ENCODE measurements at regions not wholly inside any gene's neighbourhood (a gene's known extent, or its start where the extent isn't known, plus 50 kb on each side); places are given as distances from the start of the nearest gene placed in this dataset.

DNA sequence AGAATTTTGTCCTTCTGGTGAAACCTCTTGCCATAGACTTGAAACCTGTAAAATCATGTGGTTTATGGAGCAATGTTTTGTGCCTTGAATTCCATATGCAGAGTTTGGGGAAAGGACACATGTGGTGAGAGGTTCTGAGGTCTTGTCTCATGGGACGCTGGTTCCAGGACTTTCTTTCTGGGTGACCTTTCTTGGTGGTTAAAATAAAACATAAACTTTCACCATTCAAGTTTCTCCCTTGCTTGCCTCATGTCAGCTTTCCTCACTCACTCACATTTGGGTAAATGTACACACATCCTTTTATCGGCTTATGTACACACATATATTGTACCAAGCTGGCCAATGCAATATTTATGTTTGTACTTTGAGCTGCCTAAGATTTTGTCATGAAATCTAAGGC is 144.9 kb upstream of the CELF2 start:
- no peak for DNase-seq

DNA sequence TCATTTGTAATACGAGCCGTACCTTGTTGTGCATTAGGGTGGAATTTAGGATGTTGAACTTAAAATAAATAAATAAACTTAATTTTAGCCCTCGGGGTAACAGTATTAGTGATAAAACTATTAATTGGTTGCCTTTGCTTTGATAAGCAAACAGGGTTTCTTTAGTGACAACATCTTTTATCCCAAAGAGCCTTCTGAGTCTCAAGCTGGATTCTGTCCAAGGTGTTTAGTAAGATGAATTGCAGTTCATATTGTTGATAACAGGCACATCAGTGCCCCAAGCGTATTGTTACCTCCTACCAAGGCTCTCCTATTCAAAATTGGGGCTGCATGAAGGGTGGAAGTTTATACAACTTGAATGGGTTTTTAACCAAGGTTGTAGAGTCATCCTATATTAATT is 144.4 kb upstream of the CELF2 start:
- DNase-seq, result no peak

- DNase-seq, result no peak
These were observed 143.8 kb upstream of the CELF2 start for GRCh38 chr10:10873915-10874314.

GRCh38 chr10:10878963-10879362 is 138.7 kb upstream of the CELF2 start:
- DNase-seq, result no peak

DNA sequence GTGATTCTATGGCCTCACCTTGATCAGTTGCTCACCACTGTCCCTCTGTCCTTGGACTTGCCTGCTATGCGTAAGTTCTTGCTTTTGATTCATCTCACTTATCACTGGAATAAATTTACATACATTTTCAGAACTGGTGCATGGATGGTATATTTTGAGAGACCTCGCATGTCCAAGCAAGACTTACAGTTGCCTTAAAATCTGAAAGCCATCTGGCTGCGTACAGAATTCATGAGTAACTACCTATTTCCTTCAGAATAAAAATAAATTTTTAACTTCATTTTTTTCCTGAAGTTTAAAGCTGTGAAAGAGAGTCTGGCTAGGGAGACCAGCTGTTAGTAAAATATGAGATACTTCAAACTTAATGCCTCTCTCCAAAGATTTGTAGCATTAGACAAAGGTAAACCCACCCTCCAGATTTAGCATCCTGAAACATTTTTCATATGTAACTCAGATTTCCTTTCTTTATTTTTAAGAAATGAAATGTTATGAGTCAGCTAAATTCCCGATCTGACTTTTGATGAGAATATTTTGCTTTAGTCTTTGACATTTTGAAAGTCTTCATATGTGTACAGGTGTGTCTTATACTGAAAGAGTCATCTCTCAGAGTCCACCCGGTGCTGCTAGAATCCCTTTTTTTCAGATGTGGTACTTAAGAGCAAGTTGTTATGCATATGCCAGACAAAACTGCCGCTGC is 136.4 kb upstream of the CELF2 start:
- DNase-seq, result no peak

GRCh38 chr10:10883737-10884136 is 133.9 kb upstream of the CELF2 start:
- DNase-seq, result no peak

DNA sequence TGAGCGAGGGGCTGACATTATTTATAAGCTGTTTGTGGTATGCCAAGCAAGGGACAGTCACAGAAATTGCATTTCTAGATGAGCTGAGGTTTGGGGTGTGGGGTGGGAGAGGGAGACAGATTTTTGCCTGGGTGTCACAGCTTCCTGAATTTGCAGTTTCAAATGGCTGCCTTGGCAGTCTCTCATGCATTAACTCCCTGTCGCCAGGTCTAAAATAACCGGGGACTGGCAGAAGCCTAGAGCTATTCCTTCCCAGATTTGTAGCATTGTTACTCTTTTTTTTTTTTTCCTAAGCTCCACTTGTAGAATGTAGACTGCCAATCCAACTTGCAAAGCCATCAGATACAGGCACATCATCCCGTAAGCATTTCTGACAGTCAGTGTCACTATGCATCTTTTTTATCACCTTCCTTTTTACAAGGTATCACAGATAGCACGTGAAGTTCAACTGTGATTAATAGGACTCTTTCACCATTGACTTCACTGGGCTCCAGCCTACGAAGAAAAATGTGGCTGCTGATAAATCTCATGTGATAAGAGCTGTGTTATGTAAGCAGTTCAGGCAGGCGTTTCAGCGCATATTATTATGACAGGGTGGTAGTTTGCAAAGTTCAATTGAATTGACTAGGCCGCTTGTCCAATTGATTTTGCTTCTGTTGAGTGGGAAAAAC is 130.7 kb upstream of the CELF2 start:
- no peak for DNase-seq

- no peak for DNase-seq
These were observed 126.3 kb upstream of the CELF2 start for GRCh38 chr10:10891124-10892082.

DNA sequence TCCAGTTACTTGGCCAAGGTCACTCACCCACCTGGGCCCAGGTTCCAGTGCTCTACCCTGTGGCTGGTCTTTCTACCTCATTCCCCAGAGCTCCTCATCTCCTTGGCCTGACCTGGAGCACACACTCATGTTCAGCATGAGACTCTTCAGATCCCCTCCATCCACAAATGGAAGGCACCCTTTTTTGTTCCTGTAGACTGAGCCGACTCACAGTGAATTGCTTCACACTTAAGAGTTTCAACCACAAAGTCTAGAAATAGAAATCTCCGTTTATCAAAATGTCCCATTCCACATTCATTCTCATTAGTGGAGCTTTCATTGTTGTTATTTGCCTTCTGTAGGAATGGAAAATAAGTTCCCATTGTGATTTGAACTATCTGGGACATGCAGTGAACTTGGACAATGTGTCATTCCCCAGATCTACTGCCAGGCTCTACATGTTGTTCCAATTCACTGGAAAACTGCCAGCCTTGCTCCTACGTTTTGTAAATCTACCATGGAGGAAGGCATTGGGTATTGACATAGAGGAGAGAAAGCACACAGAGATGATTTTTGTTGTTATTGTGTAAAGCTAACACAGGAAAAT is 125.3 kb upstream of the CELF2 start:
- no peak for DNase-seq

- DNase-seq, result no peak
These were observed 120.3 kb upstream of the CELF2 start for GRCh38 chr10:10897400-10897799.

GRCh38 chr10:10901906-10902305 is 115.8 kb upstream of the CELF2 start:
- no peak for DNase-seq

DNA sequence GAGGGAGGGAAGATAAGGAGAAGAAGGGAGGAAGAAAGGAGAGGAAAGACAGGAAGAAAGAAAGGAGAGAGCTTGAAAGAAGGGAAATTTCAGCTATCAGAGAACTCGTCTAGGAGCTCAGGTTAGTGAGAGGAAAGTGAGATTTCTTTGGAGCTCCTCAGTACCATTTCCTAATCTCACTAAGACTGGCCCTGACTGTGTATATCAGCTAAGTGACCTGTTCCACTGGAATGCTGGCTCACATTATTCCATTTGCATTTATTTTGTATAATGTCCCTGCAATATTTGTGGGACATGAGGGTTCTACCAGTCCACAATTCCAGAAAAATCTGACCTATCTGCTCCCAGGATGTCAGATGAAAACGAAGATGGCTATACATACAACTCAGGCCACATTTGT is 114.7 kb upstream of the CELF2 start:
- DNase-seq, result no peak

DNA sequence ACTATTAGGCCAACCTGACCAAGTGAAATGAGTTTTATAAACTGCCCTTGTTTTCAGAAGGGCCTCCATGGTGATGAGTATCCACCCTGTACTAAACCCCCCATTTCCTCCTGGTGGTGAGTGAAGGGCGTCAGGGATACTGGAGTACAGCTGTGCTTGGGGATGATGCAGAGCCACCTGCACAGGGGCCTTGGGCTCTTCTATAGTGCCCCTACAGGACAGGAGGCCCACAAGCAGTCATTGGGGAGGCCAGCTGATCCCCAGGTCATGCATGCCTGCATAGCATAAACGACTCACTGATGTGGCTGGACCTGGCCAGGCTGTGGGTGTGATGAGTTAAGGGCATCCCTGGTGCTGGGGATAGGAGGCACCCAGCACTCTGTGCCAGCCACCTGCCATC is 114.1 kb upstream of the CELF2 start:
- no peak for DNase-seq

DNA sequence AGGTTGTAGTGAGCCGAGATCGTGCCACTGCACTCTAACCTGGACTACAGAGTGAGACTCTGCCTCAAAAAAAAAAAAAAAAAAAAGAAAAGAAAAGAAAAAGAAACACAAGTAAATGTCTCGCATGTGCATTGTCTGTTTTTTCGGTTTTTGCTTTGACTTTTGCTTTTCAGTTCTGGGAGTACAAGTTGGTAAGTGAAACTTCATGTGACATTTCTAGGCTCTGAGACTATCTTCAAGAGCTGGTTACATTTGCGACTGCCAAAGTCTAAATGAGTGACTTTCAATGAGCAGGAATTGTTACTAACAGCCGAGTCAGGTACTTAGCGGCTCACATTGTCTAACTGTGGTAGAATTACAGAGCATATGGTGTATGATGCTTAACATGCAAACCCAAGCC is 107.0 kb upstream of the CELF2 start:
- no peak for DNase-seq

DNA sequence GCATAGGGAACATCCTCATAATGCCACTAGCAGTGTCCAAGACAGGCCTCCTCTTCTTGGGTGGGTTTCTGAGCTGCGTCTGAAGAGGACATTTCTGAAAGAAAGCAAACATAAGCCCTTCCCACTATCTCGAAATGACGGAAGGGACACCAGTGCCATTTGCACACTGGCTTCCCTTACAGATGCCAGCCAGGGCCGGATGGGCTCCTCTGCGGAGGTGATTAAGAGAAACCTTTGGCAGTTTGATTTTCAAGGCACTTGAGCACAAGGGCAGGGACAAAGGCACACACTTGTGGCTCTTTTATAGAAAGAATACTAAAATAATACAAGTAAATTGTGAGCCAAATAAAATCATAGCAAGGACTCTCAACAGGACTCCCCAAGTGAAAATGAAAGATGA is 106.6 kb upstream of the CELF2 start:
- DNase-seq, result no peak

DNA sequence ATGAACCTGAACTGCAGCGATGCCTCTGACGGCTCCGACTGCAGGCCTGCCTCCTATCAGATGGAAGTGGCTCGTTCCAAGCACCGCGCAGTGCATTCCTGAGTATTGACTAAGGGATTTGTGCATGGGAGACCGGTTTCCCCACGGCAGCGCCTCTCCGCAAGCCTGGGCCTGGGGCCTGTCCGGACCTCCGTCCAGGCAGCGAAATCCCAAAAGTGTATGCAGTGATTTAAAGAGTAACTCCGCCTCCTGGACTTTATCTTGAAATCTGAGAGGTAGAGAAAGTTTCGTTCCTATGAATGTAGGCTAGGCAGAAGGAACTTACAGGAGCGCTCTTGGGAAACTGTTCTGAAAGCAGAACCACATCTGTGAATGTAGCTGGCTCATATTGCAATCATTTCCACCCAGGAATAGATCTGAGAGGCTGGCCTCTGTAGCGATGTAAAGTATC is 106.2 kb upstream of the CELF2 start:
- DNase-seq, result no peak

DNA sequence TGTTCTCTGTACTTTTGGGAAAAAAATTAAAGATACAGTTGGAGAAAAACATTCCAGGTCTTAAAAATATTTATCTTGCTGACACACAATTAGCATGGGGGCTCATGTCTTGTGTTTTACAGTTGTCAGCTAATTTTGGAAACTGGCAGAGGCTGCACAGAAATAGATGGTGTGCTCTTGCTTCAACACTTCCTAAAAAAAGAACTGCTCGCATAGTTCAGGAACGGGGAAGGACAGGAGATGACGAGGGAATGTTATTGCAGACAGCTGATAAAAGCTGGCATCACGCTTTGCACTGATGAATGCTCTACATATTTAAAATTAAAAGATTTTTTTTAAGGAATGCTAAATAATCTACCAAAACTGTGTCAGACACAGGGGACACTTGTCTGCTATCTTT is 103.5 kb upstream of the CELF2 start:
- DNase-seq, result no peak

DNA sequence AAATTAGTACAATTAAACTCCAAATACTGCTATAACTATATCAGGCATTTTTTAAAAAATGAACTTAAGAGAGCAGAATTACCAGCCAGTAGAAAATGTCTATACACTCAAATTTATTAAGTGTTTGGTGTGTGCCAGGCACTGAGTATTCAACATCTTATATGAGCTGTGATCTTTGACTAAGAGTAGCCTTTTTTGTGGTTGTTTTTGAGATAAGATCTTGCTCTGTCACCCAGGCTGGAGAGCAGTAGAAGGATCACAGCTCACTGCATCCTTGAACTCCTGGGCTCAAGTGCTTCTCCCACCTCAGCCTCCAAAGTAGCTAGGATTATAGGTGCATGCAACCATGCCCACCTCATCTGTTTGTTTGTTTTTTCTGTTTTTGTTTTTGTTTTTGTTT is 102.5 kb upstream of the CELF2 start:
- no peak for DNase-seq

DNA sequence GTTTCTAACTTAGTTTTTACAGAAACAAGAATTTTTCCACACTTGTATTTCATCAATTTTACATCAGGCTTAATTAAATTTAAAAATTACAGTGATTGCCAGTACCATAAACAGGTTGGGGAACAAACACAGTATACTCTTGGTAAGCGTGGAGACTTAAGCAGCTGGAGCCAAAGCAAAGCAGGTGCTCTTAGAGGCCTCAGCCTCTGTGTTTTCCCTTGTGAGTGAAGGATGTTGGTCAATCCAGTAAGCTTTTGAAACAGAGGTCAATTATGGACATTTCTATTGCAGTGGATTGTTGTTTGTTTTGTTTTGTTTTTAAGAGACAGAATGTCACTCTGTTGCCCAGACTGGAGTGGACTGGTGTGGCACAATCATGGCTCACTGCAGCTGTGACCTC is 100.6 kb upstream of the CELF2 start:
- DNase-seq, result no peak

- DNase-seq, result no peak
These were observed 97.7 kb upstream of the CELF2 start for GRCh38 chr10:10919976-10920375.

DNA sequence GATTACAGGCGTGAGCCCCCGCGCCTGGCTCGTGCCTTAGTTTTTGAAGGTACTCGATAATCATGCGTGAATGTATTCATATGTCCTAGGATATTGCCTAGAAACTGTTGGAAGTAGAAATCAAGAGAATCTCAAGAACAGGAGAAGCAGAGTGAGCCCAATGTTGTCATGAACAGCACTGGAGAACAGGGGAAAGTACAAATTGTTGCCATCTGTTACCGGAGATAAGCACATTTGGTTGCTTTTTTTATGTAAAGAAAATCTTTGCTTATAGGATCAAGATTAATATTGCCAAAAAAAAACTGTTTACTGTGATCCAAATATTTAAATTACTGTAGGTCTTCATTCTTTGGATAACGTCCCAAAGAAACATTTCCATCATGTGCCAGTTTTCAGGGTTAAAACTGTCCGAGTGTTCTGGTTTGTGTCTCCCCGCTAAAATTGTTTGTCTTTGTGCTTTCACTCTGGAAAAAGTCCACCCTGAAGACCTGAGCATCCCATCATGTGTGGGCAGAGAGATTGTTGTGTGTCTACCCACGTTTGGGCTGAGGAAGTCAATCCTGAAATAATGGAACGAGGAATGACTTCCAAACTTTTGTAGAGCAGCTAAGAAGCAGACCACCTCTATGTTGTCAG is 95.7 kb upstream of the CELF2 start:
- DNase-seq, result no peak

DNA sequence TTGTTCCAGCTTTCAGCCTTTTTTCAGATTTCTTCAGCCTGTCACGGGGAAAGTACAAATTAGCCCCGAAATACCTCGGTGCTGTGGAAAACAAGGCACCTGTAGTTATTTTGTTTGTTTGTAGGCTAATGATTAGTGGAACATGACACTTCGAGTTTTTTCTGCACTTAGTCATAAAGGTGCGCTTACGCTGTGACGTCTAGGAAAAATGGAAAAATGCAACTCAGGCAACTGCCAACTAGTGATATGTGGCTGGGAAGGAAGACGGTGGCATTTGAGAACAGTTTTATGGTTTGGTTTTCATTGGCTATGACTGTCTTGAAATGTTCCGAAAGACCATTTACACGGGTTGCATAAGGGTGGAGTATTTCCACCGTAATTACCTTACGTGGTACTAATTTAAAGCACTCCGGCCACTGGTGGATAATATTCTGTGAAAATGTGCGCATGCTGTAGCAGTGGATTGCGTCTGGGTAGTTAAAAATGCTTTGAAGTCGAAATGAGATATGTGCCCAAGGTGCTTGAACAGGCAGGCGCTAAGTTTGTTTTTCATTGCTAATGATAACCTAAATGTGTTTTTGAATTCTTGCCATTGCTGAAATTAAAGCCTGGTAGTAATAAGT is 94.5 kb upstream of the CELF2 start:
- DNase-seq, result no peak

Data from SW 1271 (cell line).